Mucosa of rectum (tissue), 2 donors: ENCODE measurements at regions not wholly inside any gene's neighbourhood (a gene's known extent, or its start where the extent isn't known, plus 50 kb on each side); places are given as distances from the start of the nearest gene placed in this dataset.
A peak's percentile ranks its signal among the peaks of the same experiment; 100 is the strongest.

Experiments
- H3K27ac ChIP-seq, 2 donors: one replicate each; pipeline ENCODE4 v1.7.0; 2013; ENCODE audit warnings: inconsistent platforms in 2 of 2, low read depth in 2 of 2, low read length in 2 of 2
- H3K27me3 ChIP-seq, 2 donors: one replicate each; pipeline ENCODE4 v1.7.0; 2013; ENCODE audit warnings: low read length in 2 of 2; ENCODE audit not compliant: control insufficient read depth in 2 of 2, insufficient read depth in 2 of 2
- H3K36me3 ChIP-seq, 2 donors: one replicate each; pipeline ENCODE4 v1.7.0; 2013; ENCODE audit warnings: low read length in 2 of 2; ENCODE audit not compliant: control insufficient read depth in 2 of 2, insufficient read depth in 2 of 2
- H3K4me1 ChIP-seq, 2 donors: one replicate each; pipeline ENCODE4 v1.7.0; 2013; ENCODE audit warnings: low read length in 2 of 2, mild to moderate bottlenecking in 1 of 2; ENCODE audit not compliant: control insufficient read depth in 2 of 2, insufficient read depth in 2 of 2
- H3K4me3 ChIP-seq, 2 donors: one replicate each; pipeline ENCODE4 v1.7.0; 2013; ENCODE audit warnings: low read length in 2 of 2
- H3K9ac ChIP-seq, 2 donors: one replicate each; pipeline ENCODE4 v1.7.0; 2013; ENCODE audit warnings: low read length in 2 of 2, low read depth in 1 of 2, mild to moderate bottlenecking in 1 of 2
- H3K9me3 ChIP-seq, 2 donors: one replicate each; pipeline ENCODE4 v1.7.0; 2013; ENCODE audit warnings: low read length in 2 of 2; ENCODE audit not compliant: control insufficient read depth in 2 of 2
- donor health status: healthy.
- donor health status: Normal muscosa, but diverticular disease.

DNA sequence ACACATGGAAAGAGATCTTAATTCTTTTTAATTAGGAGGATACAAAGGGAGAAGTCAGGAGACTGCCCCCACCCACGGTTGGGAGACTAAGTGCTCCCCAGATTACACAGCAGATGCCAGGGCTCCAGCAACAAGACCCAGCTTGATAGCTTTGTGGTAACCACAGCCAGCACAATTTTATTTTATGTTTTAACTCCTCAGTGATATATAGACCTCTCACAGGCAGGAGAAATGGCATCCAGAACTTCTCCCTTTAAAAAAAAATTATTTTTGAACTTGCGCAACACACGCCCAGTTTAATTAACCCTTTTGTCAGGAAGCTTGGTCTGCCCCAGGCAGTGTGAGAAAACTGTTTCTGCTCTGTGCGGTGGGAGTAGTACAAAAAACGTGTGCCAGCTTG lies 62.6 kb upstream of the ACOT11 start:
- Histone ChIP-seq H3K9me3 (no peaks in the 10 kb centered on the region), H3K4me1 (peaks cover 31 to 35% of the 10 kb centered on the region in 2 donors), H3K4me3 (no peak overlapping the region), H3K36me3 (no peaks in the 10 kb centered on the region), H3K9ac (no peak overlapping the region), H3K27ac (no peak overlapping the region), H3K27me3 (no peaks in the 10 kb centered on the region)

- Histone ChIP-seq H3K9ac (no peak overlapping the region), H3K27ac (no peak overlapping the region), H3K9me3 (no peaks in the 10 kb centered on the region), H3K27me3 (no peaks in the 10 kb centered on the region), H3K4me1 (peaks cover 25 to 26% of the 10 kb centered on the region in 2 donors), H3K4me3 (no peak overlapping the region), H3K36me3 (no peaks in the 10 kb centered on the region)
These were observed 64.1 kb upstream of the ACOT11 start for GRCh38 chr1:54483875-54484437.

GRCh38 chr1:54481201-54481884 lies 66.7 kb upstream of the ACOT11 start:
- Histone ChIP-seq H3K4me1 (peaks cover 6 to 9% of the 10 kb centered on the region in 2 donors), H3K27ac (peak overlapping the region in 1 of 2 donors; percentile 34), H3K36me3 (no peaks in the 10 kb centered on the region), H3K4me3 (no peak overlapping the region), H3K9me3 (no peaks in the 10 kb centered on the region), H3K27me3 (no peaks in the 10 kb centered on the region), H3K9ac (no peak overlapping the region)

- no peak overlapping the region for H3K9ac ChIP-seq
- peaks cover 8 to 9% of the 10 kb centered on the region in 2 donors for H3K4me1 ChIP-seq
- no peak overlapping the region for H3K27ac ChIP-seq
- no peaks in the 10 kb centered on the region for H3K9me3 ChIP-seq
- no peaks in the 10 kb centered on the region for H3K27me3 ChIP-seq
- H3K36me3 ChIP-seq: no peaks in the 10 kb centered on the region
- no peak overlapping the region for H3K4me3 ChIP-seq
These were observed 67.5 kb upstream of the ACOT11 start for GRCh38 chr1:54480525-54480848.

GRCh38 chr1:54479841-54480524 lies 68.0 kb upstream of the ACOT11 start:
- H3K9ac ChIP-seq: no peak overlapping the region
- H3K4me3 ChIP-seq: no peak overlapping the region
- no peaks in the 10 kb centered on the region for H3K36me3 ChIP-seq
- H3K4me1 ChIP-seq: peaks cover 9 to 13% of the 10 kb centered on the region in 2 donors
- H3K27me3 ChIP-seq: no peaks in the 10 kb centered on the region
- no peaks in the 10 kb centered on the region for H3K9me3 ChIP-seq
- no peak overlapping the region for H3K27ac ChIP-seq

- Histone ChIP-seq H3K4me3 (no peak overlapping the region), H3K27ac (no peak overlapping the region), H3K9me3 (no peaks in the 10 kb centered on the region), H3K4me1 (peaks cover 11 to 14% of the 10 kb centered on the region in 2 donors), H3K27me3 (peaks cover under 1 to 3% of the 10 kb centered on the region in 2 donors), H3K9ac (no peak overlapping the region), H3K36me3 (no peaks in the 10 kb centered on the region)
These were observed 68.8 kb upstream of the ACOT11 start for GRCh38 chr1:54479251-54479650.

DNA sequence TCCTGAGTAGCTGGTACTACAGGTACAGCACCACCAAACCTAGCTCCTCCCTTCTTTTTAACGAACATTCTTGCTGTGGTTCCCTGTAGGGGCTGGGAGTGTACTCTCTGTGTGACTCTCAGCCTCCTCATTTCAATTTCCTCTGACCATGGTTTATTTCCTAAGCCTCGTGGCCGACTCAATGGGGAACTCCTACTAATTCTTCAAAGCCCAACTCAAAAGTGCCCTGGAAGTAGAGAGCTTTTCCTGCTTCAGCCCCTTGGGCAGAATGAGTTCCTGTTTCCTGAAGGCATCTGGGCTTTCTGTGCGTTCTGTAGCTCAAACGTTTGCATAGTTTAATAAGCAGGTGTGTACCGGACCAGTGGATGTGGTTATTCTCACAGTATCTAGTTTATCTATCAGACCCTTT lies 70.9 kb upstream of the ACOT11 start:
- Histone ChIP-seq H3K36me3 (no peaks in the 10 kb centered on the region), H3K4me3 (no peak overlapping the region), H3K27ac (no peak overlapping the region), H3K9me3 (no peaks in the 10 kb centered on the region), H3K4me1 (peaks cover 11 to 14% of the 10 kb centered on the region in 2 donors), H3K9ac (no peak overlapping the region), H3K27me3 (peaks cover 3 to 7% of the 10 kb centered on the region in 2 donors)

- Histone ChIP-seq H3K9me3 (no peaks in the 10 kb centered on the region), H3K27me3 (peaks cover 3 to 7% of the 10 kb centered on the region in 2 donors), H3K27ac (no peak overlapping the region), H3K4me3 (no peak overlapping the region), H3K36me3 (no peaks in the 10 kb centered on the region), H3K4me1 (peaks cover 10 to 14% of the 10 kb centered on the region in 2 donors), H3K9ac (no peak overlapping the region)
These were observed 70.4 kb upstream of the SSBP3 start for GRCh38 chr1:54476530-54477109.

DNA sequence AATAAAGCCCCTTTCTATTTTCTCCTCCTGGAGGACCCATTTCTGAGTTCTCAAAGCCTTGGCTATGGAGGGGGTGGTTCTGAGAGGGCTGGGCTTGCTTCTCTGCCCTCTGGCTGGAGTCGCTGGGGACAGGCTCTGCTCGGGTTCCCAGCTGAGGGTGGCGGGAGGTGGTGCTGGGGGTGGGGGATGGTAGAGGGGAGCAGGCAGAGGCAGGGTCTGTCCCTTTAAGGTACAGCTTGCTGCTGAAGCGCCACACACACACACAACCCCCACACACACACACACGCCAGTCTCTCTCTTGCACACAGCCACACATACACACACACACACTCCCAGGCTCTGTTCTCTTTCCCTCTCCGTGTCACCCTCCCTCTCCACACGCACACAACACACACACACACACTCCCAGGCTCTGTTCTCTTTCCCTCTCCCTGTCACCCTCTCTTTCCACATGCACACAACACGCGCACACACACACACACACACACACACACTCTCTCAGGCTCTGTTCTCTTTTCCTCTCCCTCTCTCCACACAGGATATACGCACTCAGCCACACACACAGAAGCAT lies 69.8 kb upstream of the SSBP3 start:
- Histone ChIP-seq H3K36me3 (no peaks in the 10 kb centered on the region), H3K4me1 (peaks cover 4 to 10% of the 10 kb centered on the region in 2 donors), H3K27ac (peak overlapping the region in 1 of 2 donors; percentile 9), H3K9ac (no peak overlapping the region), H3K4me3 (no peak overlapping the region), H3K9me3 (no peaks in the 10 kb centered on the region), H3K27me3 (peaks cover 3 to 7% of the 10 kb centered on the region in 2 donors)
